Peyer's patch (tissue), 4 donors: ENCODE measurements at regions not wholly inside any gene's neighbourhood (a gene's known extent, or its start where the extent isn't known, plus 50 kb on each side); places are given as distances from the start of the nearest gene placed in this dataset.

Experiments used
- DNase-seq, 3 donors: peaks; one replicate each; pipeline ENCODE4 v3.0.0-alpha.2; 2017 to 2019
- H3K27ac ChIP-seq, 4 donors: fragments of 200-600 bp; sonication (generic); one replicate each; pipeline ENCODE4 v1.5.1; 2016 to 2019
- H3K27me3 ChIP-seq, 2 donors: fragments of 200-600 bp; sonication (generic); one replicate each; pipeline ENCODE4 v1.5.1; 2019
- H3K36me3 ChIP-seq, 3 donors: fragments of 200-600 bp; sonication (generic); one replicate each; pipeline ENCODE4 v1.5.1; 2016 to 2019
- H3K4me1 ChIP-seq, 4 donors: fragments of 200-600 bp; sonication (generic); one replicate each; pipeline ENCODE4 v1.5.1; 2016 to 2019
- H3K4me3 ChIP-seq, 4 donors: fragments of 200-600 bp; sonication (generic); 1 replicate in 3 of 4; 2 replicates in 1 of 4; pipeline ENCODE4 v1.5.1; 2016 to 2019; ENCODE audit warnings: mild to moderate bottlenecking in 1 of 4
- H3K9me3 ChIP-seq, 4 donors: fragments of 200-600 bp; sonication (generic); one replicate each; pipeline ENCODE4 v1.5.1; 2016 to 2019; ENCODE audit warnings: mild to moderate bottlenecking in 1 of 4
- CTCF ChIP-seq, 6 experiments: fragments of 450-650 bp in 4 of 6; fragments of 200-600 bp in 2 of 6; sonication (generic) in 1 of 6; IDR thresholded peaks; one replicate each; pipeline ENCODE4 v1.5.1; 2017 to 2019; ENCODE audit warnings: antibody characterized with exemption in 6 of 6, mild to moderate bottlenecking in 3 of 6, moderate library complexity in 1 of 6
- POLR2A ChIP-seq, 2 donors: fragments of 450-650 bp; IDR thresholded peaks; one replicate each; pipeline ENCODE4 v1.5.1; 2017; ENCODE audit warnings: antibody characterized with exemption in 2 of 2, mild to moderate bottlenecking in 2 of 2, moderate library complexity in 2 of 2

GRCh38 chr4:173747537-173748257 is 217.7 kb upstream of the HAND2 start:
- Histone ChIP-seq H3K27me3 (no peaks in the 10 kb centered on the region), H3K9me3 (no peaks in the 10 kb centered on the region), H3K27ac (no peak overlapping the region), H3K36me3 (no peaks in the 10 kb centered on the region), H3K4me3 (no peak overlapping the region), H3K4me1 (no peaks in the 10 kb centered on the region)
- TF ChIP-seq POLR2A (IDR thresholded peaks at IDR 0.05) (no peak), CTCF (IDR thresholded peaks at IDR 0.05) (no peak)
- DNase-seq = no peak

GRCh38 chr4:173746424-173746823 is 216.4 kb upstream of the HAND2 start:
- no peak for TF ChIP-seq CTCF (IDR thresholded peaks at IDR 0.05)
- no peak for TF ChIP-seq POLR2A (IDR thresholded peaks at IDR 0.05)

GRCh38 chr4:173745765-173746164 is 215.7 kb upstream of the HAND2 start:
- H3K36me3 ChIP-seq = no peaks in the 10 kb centered on the region
- no peak for DNase-seq
- no peaks in the 10 kb centered on the region for H3K27me3 ChIP-seq
- no peak overlapping the region for H3K4me3 ChIP-seq
- no peaks in the 10 kb centered on the region for H3K4me1 ChIP-seq
- TF ChIP-seq CTCF (IDR thresholded peaks at IDR 0.05) (no peak), POLR2A (IDR thresholded peaks at IDR 0.05) (no peak)
- H3K27ac ChIP-seq = no peak overlapping the region
- H3K9me3 ChIP-seq = no peaks in the 10 kb centered on the region

More at GRCh38 chr4:173746424-173746823, 216.4 kb upstream of the HAND2 start:
- Histone ChIP-seq H3K36me3 (no peaks in the 10 kb centered on the region), H3K27me3 (no peaks in the 10 kb centered on the region), H3K4me3 (no peak overlapping the region), H3K9me3 (no peaks in the 10 kb centered on the region), H3K27ac (no peak overlapping the region), H3K4me1 (no peaks in the 10 kb centered on the region)
- no peak for DNase-seq

- no peak for TF ChIP-seq CTCF (IDR thresholded peaks at IDR 0.05)
- TF ChIP-seq POLR2A (IDR thresholded peaks at IDR 0.05) = no peak
- no peaks in the 10 kb centered on the region for H3K9me3 ChIP-seq
- DNase-seq = no peak
- no peaks in the 10 kb centered on the region for H3K36me3 ChIP-seq
- no peak overlapping the region for H3K4me3 ChIP-seq
- H3K27me3 ChIP-seq = no peaks in the 10 kb centered on the region
- no peak overlapping the region for H3K27ac ChIP-seq
- H3K4me1 ChIP-seq = no peaks in the 10 kb centered on the region
Observed at GRCh38 chr4:173736840-173737239, 206.8 kb upstream of the HAND2 start.

GRCh38 chr4:173735585-173735984 is 205.6 kb upstream of the HAND2 start:
- Histone ChIP-seq H3K9me3 (no peaks in the 10 kb centered on the region), H3K36me3 (no peaks in the 10 kb centered on the region), H3K27me3 (no peaks in the 10 kb centered on the region), H3K27ac (no peak overlapping the region), H3K4me3 (no peak overlapping the region), H3K4me1 (no peaks in the 10 kb centered on the region)
- TF ChIP-seq CTCF (IDR thresholded peaks at IDR 0.05) = no peak
- TF ChIP-seq POLR2A (IDR thresholded peaks at IDR 0.05) = no peak
- no peak for DNase-seq
